HG02588 (cell line): ENCODE measurements at regions not wholly inside any gene's neighbourhood (a gene's known extent, or its start where the extent isn't known, plus 50 kb on each side); places are given as distances from the start of the nearest gene placed in this dataset.

ENCODE experiments used
- ATAC-seq: cut with Tn5 transposase; IDR thresholded peaks from one replicate; pipeline ENCODE4 v1.9.1; 2021; ENCODE audit warnings: mild to moderate bottlenecking, moderate library complexity; ENCODE audit not compliant: unreplicated experiment

DNA sequence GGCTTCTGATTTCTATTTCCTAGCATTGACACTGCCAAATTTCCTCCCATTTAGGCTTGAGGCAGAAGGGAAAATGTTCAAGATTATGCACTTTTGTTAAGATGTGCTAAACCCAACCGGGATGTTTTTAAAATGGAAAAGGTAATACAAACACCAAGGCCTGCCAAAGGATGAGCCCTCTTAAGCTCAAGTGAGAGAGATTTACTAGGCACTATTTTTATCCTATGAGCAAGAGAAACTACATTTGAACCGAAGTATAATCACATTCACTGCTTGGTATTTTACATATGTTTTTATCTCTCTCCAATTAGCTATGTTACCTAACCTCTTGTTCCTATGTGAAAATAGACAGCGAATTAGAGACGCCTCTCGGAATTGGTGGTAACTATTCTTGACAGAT, 295.8 kb downstream of the GABRB3 start:
- ATAC-seq: no peak

DNA sequence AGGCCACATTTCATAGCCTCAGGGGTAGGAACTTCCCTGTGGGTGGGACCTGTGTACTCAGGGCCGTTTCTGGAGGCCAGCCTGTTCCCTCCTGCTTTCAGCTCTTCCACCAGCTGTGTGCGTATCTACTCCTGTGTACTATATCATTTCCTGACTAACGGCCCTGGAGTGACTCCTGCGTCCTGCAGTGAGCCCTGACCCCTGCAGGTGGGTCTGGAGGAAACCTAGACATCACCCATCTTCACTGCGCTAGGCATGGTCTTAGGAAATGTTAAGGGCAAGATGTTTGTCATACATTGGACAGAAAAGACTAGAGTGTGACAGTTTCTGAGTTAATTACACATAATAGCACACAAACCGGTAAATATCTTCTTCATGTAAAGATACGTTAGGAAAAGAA, 297.3 kb downstream of the GABRB3 start:
- no peak for ATAC-seq

DNA sequence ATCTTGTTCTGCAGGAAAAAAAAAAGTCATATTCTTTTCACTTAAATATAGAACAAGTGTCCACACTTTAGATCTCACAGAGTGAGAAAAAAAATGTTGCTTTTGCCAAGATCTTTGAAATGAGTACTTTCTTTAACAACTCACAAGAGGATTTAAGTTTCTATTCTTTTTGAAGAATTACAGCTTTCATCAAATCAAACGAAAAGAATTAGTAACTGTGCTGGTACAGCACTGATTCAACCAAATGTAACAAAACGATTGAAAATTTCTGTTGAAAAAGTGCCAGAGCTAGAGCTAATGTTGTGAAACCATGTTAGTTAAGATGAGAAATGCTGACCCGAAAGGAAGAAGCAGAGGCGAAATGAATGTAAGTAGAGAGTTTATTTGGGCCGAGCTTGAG, 300.2 kb downstream of the GABRB3 start:
- ATAC-seq: no peak

DNA sequence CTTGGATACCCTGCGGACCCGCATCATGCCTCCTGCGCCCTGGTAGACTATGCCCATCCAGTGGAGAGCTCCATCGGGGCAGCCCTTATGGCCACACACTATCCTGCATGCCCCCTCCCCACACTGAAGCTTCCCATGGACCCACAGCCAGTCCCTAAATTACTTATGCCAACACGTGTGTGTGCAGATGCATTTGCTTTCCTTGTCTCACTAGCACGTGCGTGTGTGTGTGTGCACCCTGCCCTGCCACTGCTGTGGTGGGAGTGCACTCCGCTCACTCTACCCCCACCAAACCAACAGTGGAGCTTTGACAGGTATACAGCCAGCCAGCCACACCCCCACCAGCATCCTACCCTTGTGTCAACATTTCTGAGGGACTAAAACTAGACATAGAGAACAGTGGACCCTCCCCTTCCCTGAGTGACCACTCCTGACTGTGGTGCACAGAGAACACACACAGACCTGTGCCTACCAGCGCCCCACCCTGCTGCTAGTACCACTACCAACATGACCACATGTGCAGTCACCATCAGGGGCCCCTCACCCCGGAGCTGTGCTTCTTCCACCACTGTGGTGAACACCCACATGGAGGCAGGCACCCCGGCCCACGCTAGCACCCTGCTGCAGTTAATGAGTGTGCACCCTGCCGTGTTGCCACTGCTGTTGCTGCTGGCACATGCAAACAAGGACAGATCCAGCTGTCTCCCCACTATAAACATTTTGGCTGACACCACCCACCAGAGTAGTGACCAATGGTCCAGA, 310.8 kb downstream of the GABRB3 start:
- no peak for ATAC-seq

DNA sequence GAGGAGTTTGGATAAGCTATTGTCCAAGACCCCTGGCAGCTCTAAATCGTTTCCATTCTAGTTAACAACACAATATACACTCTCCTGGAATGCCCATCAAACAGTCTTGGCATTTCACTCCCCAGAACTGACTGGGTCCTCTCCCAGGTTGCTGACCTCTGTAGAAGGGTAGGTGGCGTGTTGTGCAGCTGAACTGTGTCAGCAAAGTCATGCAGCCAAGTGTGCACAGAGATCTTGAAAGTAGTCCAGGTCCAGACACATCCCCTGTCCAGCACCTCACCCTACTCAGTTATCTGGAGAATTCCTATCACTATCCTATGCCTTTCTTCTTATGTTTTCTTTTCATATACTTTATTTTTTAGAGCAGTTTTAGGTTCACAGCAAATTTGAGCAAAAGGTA, 312.7 kb downstream of the GABRB3 start:
- no peak for ATAC-seq

DNA sequence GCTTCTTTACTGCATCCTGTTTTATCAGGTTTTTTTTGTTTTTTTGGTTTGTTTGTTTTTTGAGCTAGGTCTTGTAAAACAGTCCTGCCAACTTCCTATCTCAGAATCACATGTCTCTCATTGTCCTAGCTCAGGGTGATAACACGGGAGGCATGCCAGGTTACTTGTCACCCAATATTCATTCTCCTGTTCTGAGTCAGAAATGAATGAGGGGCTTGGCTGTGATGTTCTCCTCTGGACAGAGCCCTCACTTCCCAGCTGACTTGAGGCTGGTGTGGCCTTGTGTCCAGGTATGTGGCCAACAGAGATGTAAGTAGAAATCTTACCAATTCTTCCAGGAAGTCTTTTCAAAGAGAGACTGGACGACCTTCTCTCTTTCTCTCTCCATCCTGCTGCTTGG, 317.0 kb downstream of the GABRB3 start:
- no peak for ATAC-seq

DNA sequence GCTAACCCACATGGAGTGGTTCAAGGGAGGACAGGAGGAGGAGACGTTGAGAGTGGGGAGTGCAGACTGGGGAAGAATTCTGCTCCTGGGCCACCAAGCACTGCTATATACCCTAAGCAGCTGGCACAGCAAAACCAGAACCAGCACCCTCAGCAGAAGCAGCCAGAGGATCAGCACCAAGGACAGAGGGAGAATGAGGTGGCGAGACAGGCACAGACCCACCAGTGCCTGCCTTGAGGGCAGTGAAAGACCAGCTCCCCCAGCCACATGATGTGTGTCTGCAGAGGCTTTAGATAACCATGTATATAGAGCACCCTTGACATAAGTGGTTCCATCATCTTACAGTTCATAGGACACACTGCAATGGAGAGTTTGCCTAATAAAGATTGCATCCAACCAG, 319.0 kb downstream of the GABRB3 start:
- ATAC-seq: no peak

DNA sequence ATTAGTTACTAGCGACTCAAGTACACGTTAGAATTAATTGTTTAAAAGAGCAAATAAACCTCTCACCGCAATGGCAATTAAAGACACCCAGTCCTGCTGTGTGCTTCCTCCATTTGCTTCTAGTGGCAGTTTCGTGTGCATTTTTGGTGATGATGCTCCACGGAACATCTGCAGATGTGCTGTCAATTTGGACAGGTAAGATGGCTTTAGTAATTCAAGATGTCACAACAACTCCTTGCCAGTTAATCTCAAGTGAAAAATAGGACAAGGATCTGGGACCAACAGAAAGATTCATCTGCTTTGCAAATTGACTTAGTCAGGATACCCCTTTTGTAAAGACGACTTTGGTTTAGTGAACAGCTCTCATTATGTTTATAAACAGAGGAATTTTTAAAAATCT, 320.9 kb downstream of the GABRB3 start:
- no peak for ATAC-seq

DNA sequence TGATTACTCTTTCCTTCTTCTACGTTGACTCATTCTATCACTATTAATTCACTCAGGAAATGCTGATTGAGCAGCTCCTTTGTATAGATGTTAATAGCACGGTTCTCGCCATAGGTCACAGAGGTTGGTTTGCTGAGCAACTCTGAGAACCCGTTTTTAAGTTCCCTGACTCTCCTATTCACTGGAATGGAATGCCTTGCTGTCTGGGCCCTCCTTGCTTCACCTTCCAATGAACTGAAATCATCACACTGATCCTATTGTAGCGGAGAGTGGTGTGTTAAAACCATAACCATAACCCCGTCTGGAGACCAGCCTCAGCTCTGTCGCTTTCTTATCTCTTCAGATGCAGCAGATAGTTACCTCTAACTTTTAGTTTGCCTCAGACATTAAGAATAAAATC, 323.6 kb downstream of the GABRB3 start:
- no peak for ATAC-seq

DNA sequence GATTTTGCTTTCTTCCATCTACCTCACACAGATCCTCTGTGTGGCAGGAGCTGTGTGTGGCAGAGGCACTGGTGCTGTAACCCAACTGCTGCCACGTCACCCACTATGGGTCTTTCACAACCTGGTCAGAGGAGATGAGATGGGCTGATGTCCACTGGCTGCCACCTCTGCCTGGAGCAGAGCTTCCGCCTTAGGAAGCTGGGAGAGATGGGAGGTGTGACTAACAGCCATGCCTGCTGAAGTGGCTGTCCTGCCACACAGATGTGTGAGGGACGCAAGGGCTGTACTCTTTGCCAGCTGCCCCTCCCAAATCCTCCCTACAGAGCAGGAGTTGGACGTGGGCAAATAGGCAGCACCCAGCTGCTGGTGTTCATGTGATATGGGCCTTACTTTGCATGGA, 329.5 kb downstream of the GABRB3 start:
- no peak for ATAC-seq

DNA sequence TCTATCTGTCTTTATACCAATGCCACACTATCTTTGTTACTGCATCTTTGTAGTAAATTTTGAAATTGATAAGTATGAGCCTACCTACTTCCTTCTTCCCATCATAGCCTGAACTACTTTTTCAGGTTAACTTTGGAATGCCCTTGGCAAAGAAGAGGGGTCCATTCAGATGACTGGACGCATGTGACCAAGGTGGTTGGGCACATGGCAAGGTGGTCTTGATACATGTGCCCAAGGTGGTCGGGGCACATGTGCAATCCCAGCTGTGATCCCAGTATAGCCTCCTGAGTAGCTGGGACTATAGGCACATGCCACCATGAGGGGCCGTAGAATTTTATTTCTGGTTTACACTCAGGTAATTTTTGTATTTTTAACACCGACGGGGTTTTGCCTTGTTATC, 330.2 kb downstream of the GABRB3 start:
- no peak for ATAC-seq

DNA sequence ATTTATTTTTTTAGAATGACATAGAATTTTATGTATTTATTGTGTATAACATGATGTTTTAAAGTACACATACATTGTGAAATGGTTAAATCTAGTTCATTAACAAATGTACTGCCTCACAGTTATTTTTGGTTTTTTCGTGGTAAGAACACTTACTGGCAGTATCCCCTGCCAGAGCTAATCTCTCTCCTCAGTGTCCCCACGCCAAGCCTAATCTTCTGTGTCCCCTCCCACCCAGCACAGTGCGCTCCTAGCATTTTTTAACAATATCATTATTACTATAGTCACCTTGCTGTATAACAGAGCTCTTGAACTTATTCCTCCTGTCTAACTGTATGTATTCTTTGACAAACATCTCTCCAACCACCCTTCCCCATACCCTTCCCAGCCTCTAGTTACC, 333.2 kb downstream of the GABRB3 start:
- no peak for ATAC-seq

DNA sequence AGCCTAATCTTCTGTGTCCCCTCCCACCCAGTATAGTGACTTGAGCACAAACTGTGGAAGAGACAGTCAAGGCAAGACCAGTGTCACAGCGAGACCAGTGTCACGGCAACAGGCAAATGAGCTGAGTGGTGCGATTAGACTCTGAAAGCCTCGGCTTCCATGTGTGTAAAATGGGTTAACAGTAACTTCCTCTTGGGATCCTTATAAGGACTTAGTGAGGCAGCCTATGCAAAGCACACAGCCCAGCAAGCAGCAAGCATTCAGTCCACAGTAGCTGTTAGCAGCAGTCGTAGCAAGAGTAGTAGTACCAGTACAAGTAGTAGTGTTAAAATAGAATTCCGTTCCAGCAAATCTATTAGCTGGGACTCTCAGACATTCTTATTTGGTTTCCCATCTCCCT, 334.1 kb downstream of the GABRB3 start:
- ATAC-seq: no peak

DNA sequence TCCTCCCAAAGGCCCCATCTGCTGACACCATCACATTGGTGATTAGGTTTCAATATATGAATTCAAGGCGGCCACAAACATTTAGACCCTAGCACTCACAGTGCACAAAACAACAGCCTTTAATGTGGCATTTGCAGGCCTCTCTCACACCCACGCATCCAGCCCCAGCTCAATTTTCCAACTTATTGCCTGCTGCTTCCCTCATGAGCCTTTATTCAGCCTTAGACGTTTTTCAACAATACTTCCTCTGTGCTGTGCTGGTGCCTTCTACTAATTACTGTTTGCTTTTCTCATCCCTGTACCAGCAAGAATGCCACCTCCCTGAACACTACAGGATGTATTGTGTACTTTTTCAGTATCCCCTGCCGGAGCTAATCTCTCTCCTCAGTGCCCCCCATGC, 334.6 kb downstream of the GABRB3 start:
- no peak for ATAC-seq

DNA sequence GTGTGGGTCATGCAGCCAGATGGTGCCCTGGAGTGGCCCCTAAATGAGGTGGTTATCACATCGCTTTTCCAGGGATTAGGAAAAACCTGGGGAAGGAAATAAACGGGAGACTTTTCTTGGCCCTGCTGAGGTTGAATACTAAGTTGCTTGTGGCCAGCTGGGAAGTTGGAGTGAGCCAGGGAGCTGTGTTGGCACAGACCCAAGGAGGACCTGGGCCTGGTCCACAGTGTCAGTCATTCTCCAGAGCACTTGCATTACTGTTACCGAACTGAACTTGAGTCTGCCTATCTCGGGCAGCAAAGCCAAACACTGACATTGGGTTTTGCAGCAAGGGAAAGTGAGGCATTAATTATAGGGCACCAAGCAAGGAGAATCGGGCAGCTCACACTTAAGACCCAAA, 339.0 kb downstream of the GABRB3 start:
- no peak for ATAC-seq

DNA sequence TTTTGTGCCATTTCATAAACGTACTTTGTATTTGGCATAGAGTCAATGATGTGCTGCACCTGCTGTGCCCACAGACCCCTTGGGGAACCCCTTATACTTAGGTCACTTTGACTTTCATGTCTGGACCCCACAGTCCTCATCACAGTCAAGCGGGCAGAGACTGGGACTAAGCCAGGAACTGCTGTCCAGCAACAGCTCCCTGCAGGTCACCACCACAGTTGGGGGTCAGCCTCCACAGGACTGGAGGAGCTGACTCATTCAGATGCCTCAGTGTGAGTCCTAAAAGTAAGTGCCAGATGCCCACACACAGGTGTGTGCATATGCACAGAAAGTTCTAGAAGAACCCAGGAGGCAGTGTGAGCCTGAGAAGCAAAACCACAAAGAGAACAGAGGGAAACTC, 339.8 kb downstream of the GABRB3 start:
- ATAC-seq: no peak

DNA sequence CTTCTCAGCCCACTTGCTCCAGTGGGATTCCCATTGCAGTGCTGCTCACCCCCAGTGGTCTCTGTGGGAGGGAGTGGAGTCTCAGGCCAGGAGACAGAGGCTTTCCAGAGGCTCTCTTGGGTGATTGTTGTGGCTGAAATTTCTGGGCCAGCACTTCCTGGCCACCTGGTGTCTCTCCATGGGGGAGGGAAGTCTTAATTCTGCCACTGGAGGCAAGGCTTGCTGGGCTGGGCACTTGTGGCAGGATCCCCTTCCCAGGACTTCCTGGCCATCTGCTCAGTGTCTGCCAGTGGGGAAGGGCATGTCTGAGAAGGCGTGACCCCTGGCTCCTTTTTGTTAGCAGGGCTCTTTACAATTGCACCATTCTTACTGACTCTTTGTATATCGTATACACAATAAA, 351.8 kb downstream of the GABRB3 start:
- no peak for ATAC-seq

DNA sequence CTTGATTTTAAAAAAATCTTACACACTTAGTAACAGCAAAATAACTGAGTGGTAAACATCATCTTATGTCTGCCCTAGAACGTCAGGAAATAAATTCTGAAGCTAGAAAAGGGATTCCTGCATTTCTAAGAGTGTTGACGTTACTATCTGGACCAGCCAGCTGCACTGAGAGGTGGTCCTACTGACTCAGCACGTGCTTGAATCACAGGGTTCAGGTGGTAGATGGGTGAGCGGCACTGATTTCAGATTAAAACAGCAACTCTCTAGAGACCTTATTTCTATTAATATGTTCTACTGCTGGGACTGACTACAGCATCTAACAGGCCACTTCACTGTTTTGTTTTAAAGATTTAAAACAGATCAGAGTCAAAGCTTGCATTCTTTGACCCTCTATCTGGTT, 377.2 kb downstream of the GABRB3 start:
- ATAC-seq: no peak

DNA sequence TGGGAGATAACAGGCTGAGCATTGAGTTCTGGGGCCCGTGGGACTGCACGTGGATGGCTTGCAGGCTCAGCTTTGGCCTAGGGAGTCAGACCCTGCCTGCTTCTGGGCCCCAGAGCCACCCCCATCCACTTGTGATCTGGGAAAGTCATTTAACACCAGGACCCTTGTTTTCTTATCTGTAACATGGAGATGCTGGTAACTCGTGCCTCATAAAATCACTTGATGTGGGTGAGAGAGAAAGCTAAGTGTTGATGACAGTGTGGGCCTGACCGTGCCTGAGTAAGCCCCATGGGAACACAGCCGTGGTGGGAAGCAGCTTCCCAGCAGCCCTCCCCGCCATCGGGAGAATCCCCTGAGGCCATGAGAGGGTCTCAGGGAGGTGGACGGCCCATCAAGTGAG, 378.1 kb downstream of the GABRB3 start:
- ATAC-seq: no peak

DNA sequence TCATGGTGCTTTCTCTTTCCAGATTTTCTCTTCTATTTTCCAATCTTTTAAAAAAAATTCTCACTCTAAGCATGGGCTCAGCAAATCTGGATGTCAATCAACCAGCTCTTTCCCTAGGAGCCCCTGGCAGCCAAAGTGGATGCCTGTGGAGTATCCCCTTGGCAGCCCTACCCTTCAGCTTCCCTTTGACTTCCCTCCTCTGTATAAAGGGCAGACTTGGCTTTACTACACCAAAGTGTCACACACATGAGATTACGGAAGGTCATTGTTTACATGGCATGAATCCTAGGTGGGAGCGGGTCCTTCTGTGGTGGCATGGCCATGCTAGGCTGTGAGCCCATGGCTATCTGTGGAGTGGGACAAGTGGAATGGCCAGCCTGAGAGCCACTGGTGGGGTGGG, 379.9 kb downstream of the GABRB3 start:
- no peak for ATAC-seq

DNA sequence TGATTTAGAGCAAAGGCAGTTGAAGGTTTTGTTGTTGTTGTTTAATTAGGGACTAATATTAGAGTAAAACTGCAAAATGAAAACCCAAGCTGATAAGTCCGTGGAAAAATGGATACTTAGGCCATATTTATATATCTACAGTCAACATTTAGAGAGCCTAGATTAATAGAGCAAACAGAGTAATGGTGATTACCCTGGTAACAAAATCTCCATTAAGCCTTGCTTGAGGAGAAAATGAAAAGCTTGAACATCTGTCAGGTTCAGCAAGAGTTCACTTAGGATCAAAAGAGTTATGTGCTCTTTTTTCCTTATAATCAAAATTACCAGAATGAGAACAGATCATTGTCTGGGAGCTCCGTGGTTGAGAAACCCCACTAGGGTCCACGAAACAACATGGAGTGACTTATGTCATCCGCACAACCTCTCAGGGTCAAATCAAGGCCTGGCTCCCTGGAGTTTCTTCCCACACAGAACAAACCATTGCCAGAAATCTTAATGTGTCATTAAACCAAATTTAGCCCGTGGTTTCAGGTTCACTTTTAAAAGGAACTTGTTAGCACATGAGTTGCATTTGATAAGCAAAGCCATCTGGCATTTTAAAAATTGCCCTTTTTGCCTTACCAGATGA, 381.2 kb downstream of the GABRB3 start:
- no peak for ATAC-seq

DNA sequence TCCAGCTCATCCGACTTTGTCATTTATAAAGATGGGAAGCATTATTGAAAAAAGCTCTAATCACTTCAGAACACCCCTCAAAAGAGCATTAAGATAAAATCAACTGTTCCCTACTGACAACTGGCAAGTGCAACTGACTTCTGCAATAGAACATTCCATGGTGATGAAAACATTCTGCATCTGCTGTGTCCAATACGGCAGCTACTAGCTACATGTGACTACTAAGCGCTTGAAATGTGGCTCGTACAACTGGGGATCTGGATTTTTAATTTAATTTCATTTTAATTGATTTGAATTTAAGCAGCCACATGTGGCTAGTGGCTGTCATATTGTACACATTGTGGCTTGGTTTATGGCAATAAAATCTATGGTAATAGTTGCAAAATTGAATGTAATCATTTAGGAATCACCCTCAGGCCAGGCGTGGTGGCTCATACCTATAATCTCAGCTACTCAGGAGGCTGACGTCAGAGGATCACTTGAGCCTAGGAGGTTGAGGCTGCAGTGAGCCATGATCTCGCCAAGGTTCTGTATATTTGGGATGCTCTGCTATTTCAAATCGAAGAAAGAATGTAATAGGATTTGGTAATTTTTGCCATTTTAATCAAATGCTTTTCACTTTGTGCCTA, 390.3 kb downstream of the GABRB3 start:
- ATAC-seq: no peak
